Left lung (tissue), 4 donors: ENCODE measurements at regions not wholly inside any gene's neighbourhood (a gene's known extent, or its start where the extent isn't known, plus 50 kb on each side); places are given as distances from the start of the nearest gene placed in this dataset.

Experiments
- ATAC-seq: fragments of 200-7000 bp; cut with Tn5 transposase; one replicate; pipeline ENCODE4 v1.9.1; 2020; ENCODE audit warnings: moderate library complexity
- DNase-seq, 4 donors: peaks; one replicate each; pipeline ENCODE4 v3.0.0-alpha.2; 2013 to 2020
- H3K27ac ChIP-seq, 2 donors: fragments of 200-600 bp; sonication (generic) in 1 of 2; one replicate each; pipeline versions ENCODE4 v1.5.0 to v1.8.0; 2020 to 2021
- H3K27me3 ChIP-seq, 2 donors: fragments of 200-600 bp; sonication (generic) in 1 of 2; one replicate each; pipeline versions ENCODE4 v1.5.0 to v1.8.0; 2020 to 2021
- H3K36me3 ChIP-seq, 2 donors: fragments of 200-600 bp; sonication (generic) in 1 of 2; one replicate each; pipeline versions ENCODE4 v1.5.0 to v1.8.0; 2020 to 2021
- H3K4me1 ChIP-seq, 2 donors: fragments of 200-600 bp; one replicate each; pipeline ENCODE4 v1.8.0; 2021
- H3K4me3 ChIP-seq, 2 donors: fragments of 200-600 bp; sonication (generic) in 1 of 2; one replicate each; pipeline versions ENCODE4 v1.5.0 to v1.8.0; 2020 to 2021; ENCODE audit warnings: mild to moderate bottlenecking in 1 of 2
- H3K9me3 ChIP-seq, 2 donors: fragments of 200-600 bp; sonication (generic) in 1 of 2; one replicate each; pipeline versions ENCODE4 v1.5.0 to v1.8.0; 2020 to 2021
- CTCF ChIP-seq, 2 donors: fragments of 200-600 bp; sonication (generic) in 1 of 2; IDR thresholded peaks; one replicate each; pipeline versions ENCODE4 v1.5.0 to v1.8.0; 2021; ENCODE audit warnings: antibody characterized with exemption in 2 of 2
- intact Hi-C, 2 donors: fragments of 100-400 bp; cut with DNase I; formaldehyde crosslinking; loops; one replicate each; pipeline versions ENCODE4 v1.11.2 to v1.14.2; 2022
- donor health status: DM: no; HTN: yes; CAD: no.
- donor health status: DM: no; HTN: no; CAD: no.

DNA sequence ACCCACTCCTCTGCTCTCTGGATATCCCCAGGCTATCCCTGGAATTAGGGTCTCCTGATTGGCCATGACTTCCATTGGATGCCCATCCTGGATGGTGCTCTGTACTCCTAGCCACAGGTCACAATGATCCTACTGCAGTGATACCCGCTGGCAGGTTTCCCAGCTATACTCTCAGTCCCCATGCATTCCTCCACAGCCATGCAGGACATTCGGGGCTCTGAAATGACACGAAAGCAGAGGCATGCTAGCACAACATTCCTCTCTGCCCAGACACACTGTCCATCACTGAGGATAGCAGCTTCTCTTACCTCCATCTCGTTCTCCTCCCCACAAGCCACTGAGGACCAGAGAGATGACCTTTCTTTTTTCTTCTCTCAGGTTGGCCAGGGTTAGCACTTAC lies 51.7 kb upstream of the SPATS2L start:
- TF ChIP-seq CTCF (IDR thresholded peaks at IDR 0.05) = no peak
- Histone ChIP-seq H3K36me3 (no peaks in the 10 kb centered on the region), H3K4me1 (no peaks in the 10 kb centered on the region), H3K27ac (no peak overlapping the region), H3K27me3 (no peaks in the 10 kb centered on the region), H3K9me3 (no peaks in the 10 kb centered on the region), H3K4me3 (no peak overlapping the region)
- intact Hi-C loops = no loop called here
- ATAC-seq (no peak), DNase-seq (no peak)

DNA sequence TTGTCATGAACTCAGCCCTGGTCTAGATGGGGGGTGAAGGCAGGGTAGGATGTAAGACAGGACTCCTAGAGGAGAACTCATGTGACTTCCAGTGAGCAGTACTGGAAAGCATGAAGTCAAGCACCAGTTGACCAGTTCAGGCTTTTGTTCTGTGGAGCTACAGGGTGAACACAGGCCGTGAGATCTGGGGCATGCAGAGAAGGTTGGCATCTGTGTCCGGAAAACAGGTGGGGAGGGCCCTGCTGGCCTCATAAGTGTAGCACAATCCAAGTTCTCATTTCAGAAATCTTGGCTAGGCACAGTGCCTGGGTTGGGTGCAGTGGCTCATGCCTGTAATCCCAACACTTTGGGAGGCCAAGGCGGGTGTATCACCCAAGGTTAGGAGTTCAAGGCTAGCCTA lies 50.9 kb upstream of the SPATS2L start:
- no peak overlapping the region for H3K27ac ChIP-seq
- TF ChIP-seq CTCF (IDR thresholded peaks at IDR 0.05) = no peak
- no peak for ATAC-seq
- H3K27me3 ChIP-seq = no peaks in the 10 kb centered on the region
- no peaks in the 10 kb centered on the region for H3K4me1 ChIP-seq
- H3K36me3 ChIP-seq = no peaks in the 10 kb centered on the region
- intact Hi-C loops = no loop called here
- no peak overlapping the region for H3K4me3 ChIP-seq
- no peak for DNase-seq
- no peaks in the 10 kb centered on the region for H3K9me3 ChIP-seq
